SW480 (cell line): ENCODE measurements at regions not wholly inside any gene's neighbourhood (a gene's known extent, or its start where the extent isn't known, plus 50 kb on each side); places are given as distances from the start of the nearest gene placed in this dataset.
"Not testable (repeated sequence)": the region's sequence is repeated elsewhere in the genome, so short reads cannot be mapped to it uniquely, and the experiment has no call there.

Experiments used
- DNase-seq: peaks from one replicate; pipeline ENCODE4 v3.0.0-alpha.2; 2016; ENCODE audit warnings: low spot score

GRCh38 chr2:16240402-16240801, 300.1 kb downstream of the MYCN start:
- DNase-seq = no peak

DNA sequence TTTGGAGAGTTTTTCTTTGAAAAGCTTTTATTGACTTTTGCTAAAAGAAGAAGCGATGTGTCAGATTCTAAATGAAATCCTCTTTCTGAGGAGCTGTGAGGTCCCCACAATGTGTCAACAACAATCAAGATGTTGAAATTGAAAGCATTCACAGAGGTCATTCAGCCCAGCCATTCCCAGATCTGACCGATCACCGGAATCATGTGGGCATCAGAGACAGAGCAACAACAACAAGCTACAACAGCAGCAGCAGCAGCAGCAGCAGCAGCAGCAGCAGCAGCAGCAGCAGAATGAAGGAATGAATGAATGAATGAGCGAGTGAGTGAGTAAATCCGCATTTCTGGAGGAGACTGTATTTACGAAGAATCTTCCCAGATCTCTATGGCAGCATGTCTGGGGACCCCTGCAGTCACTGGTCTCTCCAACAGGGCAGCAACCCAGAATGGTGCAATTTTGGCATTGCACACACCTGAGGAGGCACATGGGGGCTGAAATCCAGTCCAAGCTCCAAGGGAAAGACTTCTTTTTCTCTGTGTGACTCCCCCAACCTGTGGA, 299.0 kb downstream of the MYCN start:
- DNase-seq = no peak

DNA sequence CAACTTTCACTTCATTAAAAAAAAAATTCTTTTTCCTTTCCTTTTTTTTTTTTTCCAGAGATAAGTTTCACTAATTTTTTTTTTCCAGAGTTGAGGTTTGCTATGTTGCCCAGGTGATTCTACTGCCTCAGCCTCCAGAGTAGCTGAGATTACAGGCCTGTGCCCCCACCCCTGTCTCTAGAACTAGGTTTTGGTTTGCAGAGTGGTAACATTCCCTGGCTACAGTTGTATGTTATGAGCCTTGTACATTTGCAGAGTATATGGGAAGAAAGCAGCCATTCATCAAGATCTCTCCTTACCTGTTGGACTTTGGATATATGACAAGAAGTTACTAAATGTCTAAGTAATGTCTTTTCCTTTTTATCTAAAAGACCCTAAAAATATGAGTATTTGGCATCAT, 298.4 kb downstream of the MYCN start:
- DNase-seq = no peak

- no peak for DNase-seq
Observed at GRCh38 chr2:16238001-16238761, 297.8 kb downstream of the MYCN start.

GRCh38 chr2:16235747-16236146, 295.4 kb downstream of the MYCN start:
- DNase-seq = no peak

DNA sequence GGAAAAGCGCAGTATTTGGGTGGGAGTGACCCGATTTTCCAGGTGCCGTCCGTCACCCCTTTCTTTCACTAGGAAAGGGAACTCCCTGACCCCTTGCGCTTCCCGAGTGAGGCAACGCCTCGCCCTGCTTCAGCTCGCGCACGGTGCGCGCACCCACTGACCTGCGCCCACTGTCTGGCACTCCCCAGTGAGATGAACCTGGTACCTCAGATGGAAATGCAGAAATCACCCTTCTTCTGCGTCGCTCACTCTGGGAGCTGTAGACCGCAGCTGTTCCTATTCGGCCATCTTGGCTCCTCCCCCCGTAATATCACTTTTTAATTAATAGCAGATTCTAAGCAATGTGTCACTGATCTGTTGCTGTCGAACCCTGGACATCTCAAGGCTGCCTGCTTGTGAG, 294.9 kb downstream of the MYCN start:
- not testable (repeated sequence) for DNase-seq

DNA sequence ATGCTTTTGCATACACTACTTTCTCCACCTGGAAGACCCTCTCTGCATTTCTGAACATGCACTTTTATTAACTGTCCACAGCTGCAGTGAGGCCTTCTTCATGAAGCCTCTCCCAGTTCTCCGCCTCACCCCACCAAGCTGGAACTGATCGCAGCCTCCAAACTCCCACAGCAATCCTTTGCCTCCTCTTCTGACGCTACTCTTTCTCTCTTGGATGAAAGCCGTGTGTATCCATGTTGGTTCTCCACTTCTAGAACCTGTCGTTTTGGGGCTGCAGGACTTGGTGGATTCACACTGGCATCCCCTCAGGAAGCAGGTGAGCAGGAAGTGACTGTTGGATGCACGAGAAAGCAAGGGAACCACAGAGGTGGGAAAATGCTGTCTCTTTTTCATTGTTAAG, 288.6 kb downstream of the MYCN start:
- DNase-seq = no peak

GRCh38 chr2:16228471-16228870, 288.1 kb downstream of the MYCN start:
- DNase-seq = no peak

- no peak for DNase-seq
Observed at GRCh38 chr2:16227811-16228462, 287.6 kb downstream of the MYCN start.

DNA sequence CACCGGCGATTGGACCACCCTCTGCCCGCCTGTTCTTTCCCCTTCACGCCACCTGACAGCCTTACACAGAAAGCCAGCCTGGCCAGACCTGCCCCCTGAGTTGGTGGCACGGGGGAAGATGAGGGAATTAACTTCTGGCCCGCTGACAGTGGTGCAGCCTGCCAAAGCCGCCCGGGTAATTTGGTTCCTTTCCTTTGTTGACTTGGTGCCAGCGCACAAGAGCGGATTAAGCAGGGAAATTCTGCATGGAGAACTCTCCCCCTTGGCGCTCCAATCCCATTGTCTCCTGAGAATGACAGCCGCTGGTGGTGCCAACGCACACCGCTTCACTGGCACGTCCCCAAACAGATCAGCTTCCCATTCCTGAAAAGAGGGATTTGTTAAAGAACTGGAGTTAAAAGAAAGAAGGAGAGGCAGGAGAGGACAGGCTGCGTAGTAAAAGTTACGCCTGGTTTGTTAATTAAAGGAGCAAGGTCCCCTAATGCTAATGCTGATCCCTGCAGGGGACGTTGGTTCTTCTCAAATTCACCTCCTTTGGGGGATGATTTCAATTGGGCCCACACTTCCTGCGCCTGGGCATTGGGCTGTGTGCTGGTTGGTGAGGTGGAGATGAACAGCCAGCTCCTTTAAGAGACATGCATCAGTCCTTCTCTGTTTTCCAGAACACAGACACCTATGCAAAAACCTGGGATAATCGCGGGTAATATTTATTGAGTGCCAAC, 286.8 kb downstream of the MYCN start:
- DNase-seq = no peak

DNA sequence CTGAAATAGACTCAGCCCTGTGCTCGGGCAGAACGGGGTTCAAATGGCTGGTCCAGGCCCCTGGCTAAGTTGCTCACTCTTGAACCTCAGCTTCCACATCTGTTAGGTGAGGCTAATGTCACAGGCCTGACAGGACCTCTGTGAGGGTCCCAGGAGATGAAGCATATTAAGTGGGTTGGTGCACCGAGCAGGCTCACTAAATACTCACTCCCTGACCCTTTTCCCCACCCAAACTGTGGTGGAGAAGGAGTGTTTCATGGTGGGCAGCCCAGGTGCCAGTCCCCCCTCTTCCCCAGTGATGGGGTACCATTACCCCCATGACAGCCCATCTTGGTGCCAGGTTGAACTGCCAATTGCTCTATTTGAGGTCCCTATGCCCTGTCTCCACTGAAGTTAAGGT, 286.0 kb downstream of the MYCN start:
- DNase-seq = no peak

- no peak for DNase-seq
Observed at GRCh38 chr2:16225545-16225944, 285.2 kb downstream of the MYCN start.

GRCh38 chr2:16225071-16225470, 284.7 kb downstream of the MYCN start:
- DNase-seq = no peak

DNA sequence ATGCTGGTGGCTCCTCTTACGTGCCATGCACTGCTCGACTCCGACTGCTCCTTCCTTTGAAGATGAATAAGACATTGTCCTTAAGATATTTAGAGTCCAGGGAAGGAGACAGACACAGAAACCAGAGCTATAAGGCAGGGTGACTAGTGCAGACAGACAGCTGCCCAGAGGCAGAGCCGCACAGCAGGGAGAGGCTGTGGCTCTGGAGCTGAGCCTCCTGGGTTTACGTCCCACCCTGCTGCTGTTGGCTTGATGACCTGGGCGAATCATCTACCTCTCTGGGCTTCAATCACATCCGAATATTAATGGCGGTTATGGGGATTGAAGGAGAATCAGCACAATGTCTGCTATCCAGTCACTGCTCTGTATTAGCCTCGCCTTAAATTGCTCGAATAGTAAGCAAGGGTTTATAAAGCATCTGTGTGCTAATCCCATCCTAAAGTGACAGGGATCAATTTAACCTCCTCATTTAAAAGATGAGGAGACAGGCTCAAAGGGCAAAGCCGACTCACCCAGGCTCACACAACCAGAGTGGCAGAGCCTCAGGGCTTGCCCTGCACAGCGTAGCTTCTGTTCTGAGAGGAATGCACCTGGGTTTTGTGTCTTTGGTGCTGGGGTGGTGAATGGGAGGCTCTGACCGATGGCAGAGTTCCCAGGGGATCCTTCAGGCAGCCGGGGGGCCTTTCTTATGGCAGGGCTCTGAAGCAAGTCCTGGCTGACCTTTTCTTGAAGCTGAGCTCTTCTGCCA, 284.1 kb downstream of the MYCN start:
- DNase-seq = no peak

DNA sequence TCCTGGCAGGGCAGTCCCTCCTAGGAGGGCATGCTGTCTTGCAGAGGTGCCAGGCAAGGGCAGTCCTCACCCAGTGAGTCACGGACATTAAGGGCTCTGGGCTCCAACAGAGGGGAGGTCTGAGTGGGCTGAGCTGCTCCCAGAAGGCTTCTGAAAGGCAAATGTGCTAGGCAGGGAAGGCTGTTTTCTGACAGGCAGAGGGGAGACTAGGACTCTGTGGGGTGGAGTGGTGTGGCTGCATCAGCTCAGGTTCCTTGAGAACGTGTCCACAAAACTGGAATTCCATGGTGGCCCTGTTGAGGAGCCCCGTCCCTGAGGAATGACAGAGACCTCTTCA, 283.5 kb downstream of the MYCN start:
- no peak for DNase-seq

DNA sequence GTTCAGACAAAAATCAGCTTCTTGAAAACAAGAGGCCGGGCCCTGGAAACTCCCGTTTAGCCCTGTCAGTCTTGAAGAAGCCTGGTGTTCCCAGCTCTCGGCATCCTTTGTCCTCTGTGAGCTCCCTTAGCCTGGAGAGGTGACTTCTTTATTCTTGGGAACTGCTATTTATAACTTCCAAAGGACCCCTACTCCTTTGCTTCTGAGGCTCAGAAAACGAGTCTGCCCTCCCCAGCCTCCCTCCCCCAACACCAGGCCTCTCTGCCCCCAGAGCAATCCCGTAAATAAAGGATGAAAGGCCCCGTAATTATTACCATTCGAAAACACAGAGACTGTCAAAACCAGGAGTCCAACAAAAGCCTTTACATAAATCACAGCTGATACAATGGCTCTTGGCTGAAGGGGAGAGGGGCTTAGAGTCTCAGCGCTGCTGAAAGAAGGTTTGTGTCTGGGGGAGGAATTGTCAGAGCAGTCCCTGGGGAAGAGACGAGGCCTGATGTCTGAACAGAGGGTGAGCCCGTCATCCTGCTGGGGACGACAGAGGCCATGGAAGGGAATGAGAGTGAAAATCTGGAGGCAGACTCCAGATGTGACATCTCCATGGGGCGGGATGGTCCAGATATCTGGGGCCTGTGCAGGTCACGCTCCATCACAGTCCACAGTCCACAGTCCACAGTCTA, 283.0 kb downstream of the MYCN start:
- DNase-seq = no peak

DNA sequence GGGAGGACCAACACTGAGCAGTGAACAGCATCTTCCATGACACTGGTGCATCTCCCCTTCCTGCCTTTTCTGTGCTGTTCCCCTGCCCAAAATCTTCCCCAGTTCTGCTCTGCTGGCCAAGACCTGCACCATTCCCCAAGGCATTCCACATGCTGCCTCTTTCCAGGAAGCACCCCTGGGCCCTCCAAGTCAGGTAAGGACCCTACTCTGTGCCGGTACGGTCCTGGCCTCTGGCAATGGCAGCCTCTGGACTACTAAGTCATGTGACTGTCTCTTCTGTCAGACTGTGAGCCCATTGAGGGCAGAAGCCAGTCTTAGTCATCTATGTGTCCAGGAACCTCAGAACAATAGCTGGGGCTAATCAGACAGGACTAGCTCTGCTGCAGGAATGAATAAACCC, 282.0 kb downstream of the MYCN start:
- DNase-seq = no peak

DNA sequence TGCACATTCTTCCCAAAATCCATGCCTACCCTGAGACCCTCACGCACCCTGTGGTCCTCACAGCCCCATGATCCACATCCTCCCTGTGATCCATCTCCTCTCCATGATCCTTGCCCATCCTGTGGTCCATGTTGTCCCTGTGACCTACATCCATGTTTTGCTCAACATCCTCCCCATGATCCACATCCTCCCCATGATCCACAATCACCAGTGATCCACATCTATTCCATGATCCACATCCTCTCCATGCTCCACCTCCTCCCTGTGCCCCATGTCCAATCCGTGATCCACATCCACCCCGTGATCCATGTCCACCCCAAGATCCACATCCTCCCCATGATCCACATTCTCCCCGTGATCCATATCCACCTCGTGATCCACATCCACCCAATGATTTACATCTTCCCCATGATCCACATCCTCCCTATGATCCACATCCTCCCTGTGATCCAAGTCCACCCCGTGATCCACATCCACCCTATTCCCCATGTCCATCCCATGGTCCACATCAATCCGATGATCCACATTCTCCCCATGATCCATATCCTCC, 281.2 kb downstream of the MYCN start:
- DNase-seq = no peak

- DNase-seq = no peak
Observed at GRCh38 chr2:16219292-16219975, 279.1 kb downstream of the MYCN start.

GRCh38 chr2:16218625-16219024, 278.3 kb downstream of the MYCN start:
- DNase-seq = peak; percentile 38

- no peak for DNase-seq
Observed at GRCh38 chr2:16218161-16218560, 277.8 kb downstream of the MYCN start.
